Retina (tissue), 1 donor: ENCODE measurements at regions not wholly inside any gene's neighbourhood (a gene's known extent, or its start where the extent isn't known, plus 50 kb on each side); places are given as distances from the start of the nearest gene placed in this dataset.

Experiments used
- DNase-seq: peaks from one replicate; pipeline ENCODE4 v3.0.0-alpha.2; 2016

- no peak for DNase-seq
Measured at GRCh38 chr7:32170838-32171237, 100.6 kb upstream of the PDE1C start.

- DNase-seq: no peak
Measured at GRCh38 chr7:32169228-32169627, 99.0 kb upstream of the PDE1C start.

DNA sequence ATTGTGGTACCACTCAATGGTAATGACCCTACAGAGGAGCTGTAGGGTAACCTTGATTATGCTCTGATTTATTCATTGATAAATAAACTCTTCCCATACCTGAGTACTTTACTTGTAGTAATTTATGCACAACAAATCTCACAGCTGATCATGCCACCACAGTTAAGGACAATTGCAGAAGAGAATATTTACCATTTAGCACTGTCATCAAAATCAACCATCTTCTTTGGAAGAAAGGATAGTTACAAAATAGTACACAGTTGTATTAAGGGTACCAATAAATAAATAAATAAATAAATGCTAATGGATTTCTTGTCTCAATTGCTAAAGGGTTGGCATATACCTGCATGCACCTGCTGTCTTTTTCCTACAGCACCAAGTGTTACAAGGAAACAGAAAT, 97.6 kb upstream of the PDE1C start:
- no peak for DNase-seq

- no peak for DNase-seq
Measured at GRCh38 chr7:32167256-32167655, 97.0 kb upstream of the PDE1C start.

DNA sequence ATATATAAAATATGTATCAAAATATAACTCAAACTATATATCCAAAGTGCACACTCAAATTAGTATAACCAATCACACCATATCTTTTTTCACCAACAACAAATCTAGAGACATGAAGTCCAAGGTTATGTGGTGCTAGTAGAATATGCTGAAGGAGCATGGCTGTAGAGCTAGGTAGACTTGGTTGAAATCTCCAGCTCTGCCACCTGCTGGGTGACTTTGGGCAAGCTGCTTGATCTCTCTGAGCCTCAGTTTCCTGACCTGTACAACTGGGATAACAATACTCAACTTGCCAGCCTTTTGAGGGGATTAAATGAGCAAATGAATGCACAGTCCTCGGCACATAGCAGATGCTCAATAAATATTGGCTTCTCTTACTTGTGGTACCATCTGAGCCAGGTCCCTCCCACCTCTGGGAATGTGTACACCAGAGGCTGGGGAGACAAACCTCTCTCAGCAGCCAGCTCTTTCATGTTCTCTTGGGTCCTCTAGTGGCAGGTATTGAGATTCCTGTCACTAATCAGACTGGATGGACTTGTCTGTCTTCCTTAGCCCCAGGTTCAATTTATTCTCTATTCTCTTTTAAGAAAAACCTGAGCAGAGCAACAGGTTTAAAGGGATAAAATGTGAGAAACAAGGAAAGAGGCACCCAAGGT, 94.3 kb upstream of the PDE1C start:
- DNase-seq: no peak

DNA sequence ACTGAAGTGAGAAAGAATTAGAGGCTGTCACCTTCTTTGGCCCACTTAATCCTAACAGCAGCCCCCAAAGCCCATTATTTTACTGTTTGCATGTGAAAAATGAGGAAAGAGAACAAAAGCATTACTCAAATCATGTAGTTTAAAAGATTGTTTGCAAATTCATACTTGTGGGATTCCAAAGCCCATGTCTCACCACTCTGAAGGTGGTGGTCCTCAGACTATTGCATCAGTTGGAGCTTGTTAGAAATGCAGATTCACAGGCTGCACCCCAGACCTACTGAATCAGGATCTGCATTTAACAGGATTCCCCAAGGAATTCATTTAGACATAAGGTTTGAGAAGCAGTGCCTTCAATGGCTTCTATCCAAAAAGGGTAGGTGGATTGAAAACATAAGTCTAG, 93.7 kb upstream of the PDE1C start:
- no peak for DNase-seq

DNA sequence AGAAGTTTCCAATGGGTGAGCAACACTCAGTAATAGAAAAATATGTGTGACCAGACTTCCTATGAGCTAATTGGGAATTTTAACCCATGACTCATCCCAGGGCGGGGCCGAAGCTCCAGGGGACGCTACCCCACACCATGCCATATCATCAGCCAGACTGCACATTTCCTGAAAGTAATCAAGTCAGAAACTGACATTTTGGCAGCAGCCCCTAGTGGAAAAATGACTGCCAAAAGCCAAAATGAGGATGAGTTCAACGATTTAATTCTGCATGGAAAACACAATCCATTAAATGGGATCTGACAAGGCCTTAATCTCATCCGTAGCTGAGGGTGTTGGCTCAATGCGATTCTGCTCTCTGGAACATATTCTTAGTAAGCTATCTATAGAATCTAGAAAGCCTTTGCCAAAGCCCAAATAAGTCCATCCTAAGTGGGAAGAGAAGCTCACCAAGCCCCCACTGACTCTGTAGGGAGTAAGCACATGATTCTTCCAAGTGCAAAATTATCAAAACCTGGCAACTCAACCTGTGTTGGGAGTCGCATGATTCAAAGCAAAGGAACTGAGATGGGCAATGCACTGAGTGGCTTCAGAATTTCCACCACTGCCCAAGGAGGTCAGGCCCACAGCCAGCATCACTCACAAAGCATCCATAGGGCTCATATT, 93.1 kb upstream of the PDE1C start:
- no peak for DNase-seq

DNA sequence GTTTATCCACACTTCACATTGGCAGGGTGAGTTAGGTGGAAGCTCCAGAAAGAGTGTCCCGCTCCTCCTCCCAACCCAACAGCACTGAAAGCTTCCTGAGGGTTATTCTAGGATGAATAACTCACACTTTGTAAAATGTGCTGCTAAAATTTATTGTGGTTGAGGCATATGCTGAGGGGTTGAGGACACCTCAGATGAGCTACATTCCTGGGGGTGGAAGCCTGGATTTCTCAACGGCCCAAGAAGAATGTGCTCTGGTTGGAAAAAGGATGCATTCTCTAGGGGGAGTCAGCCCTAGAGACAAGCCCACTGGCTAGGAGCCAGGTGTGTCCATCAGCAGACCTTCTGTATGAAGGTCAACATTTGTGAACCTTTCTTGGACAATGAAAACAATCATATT, 91.5 kb upstream of the PDE1C start:
- DNase-seq: no peak

DNA sequence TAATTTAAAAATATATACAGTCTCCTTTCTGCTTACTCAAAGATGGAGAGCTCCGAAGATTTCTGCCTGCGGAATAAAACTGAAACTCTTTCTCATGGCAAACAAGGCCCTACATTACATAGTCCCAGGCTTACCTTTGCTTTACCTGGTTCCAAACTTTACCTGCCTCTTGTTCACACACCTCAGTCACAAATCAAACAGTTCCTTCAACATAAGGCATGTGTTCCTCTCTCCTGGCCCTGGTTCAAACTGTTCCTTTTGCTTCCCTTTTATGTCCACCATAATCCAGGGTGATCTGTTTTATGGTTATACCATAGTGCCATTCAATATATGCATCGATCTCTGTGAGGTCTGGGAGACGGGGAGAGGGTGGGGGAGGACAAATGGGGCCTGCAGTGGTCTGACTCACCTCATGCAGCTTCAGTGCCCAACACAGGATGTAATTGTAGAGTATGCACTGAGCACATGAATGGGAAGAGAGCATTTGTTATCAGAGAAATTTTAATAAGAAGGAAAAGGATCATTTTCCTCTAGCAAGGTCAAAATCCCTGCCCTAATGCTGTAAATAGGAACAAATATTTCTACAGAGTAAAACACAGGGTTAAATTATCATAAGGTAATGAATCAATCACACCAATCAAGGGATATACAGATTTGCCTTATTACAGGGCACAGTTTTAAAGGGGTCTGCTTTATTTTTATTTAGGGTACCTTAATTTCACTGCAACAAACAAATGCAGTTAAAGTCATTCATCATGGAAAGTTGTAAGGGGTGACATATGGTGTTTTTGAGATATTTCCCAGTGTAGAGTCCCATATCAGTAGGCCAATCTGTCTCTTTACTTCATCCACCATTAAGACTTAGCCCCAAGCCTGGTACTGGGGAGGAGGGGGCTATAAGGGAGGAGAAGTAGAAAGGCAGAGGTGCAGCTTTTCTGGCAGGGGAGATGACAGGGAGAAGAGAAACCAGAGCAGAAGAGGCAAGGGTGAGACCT, 88.8 kb upstream of the PDE1C start:
- no peak for DNase-seq

DNA sequence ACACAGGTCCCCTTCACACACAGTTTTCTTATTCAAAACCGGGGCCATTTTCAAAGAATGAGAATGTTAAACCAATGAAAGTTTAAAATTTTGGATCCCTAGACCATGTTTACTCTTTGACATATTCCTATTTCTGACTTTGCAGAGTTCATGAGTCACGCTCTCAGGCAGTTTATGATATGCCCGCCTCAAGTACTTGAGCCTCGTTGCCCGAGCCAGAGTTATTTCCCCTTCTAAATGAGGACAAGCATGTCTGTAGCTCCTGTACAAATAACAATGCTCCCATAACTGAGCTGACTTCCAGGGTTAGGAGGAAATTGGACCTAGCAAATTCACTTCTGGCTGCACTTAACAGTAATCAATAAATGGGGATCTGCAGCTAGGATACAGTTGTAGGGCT, 87.9 kb upstream of the PDE1C start:
- DNase-seq: no peak

- DNase-seq: no peak
Measured at GRCh38 chr7:32155712-32156111, 85.5 kb upstream of the PDE1C start.

DNA sequence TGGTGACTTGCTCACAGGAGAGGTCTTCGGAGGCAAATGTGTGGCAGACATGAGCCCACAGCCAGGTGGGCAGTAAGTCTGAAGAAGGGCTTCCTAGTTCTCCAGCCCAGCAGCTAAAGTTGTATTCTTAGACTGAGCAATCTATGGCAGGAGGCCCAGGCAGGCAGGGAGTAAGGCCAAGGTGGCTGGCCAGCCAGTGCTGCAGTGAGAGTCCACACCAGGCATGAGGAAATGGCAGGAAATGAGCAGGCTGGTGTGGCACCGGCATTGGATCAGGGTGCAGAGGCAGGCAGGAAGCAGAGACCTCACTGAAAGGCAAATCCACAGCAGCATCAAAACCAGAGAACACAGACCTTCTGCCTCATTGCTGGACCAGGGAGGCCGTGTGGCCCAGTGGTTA, 84.6 kb upstream of the PDE1C start:
- DNase-seq: no peak

GRCh38 chr7:32153006-32153405, 82.8 kb upstream of the PDE1C start:
- no peak for DNase-seq

DNA sequence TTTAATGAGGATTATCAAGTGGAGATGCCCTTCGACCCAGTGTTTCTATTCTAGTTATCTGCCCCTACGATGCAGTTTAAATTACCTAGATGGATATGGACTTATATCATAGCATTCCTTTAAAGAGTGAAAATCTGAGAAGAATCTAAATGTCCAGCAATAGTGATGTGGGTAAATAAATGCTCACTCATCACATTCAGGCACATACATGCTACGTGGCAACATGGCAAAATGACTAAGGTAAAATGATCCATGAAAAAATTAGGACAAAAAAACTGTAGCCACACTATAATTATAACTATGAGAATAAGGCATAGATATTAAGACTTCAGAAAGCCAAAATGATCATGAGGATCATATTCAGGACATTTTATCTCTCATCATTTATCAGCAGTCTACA, 82.4 kb upstream of the PDE1C start:
- no peak for DNase-seq

- DNase-seq: no peak
Measured at GRCh38 chr7:32150589-32150988, 80.4 kb upstream of the PDE1C start.

DNA sequence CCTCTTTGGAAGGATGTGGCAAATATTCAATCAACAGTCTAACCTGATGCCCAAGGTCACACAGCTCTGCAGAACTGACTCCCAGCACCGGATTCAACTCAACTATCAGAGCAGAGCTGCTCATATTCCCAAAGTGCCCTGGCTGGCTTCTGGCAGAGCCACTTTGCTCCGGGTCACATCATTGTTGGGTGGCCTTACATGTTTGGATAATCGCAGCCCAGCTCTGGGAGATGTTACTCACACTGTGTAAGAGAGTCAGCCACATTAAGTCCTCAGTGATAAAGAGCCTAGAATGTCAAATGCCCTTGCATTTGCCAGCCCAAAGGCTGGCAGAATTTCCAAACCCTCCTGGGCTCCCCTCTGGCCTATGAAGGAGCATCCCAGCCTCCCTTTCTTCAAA, 79.8 kb upstream of the PDE1C start:
- no peak for DNase-seq

DNA sequence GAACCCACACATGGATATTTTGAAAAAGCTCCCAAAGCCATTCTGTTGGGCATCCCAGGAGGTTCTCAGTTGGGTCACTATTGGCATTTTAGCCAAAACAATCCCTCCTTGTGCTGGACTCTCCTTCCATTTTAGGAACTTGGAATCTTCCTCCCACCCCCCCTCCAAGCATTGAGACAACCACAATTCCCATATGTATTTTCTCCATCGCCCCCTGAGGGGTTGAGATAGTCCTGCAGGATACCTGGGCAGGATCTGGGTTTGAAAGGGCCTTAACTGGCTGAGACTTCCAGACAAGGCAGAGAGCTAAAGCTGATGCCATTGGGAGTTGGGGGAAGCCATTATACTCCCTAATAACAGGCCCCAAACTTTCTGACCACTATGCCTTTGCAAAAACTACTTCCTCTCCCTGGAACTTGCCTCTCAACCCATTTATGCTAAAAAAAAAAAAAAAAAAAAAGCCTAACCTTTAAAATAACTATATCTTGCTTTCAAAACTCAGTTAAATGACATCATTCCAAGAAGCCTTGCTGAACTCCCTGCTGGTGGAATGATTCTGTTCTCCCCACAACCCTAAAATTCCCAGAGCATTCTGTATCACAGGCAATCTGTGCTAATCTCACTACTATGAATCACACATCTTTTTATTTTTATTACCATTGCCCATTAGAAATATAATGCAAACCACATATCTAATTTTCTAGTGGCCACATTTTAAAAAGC, 77.5 kb upstream of the PDE1C start:
- no peak for DNase-seq

GRCh38 chr7:32145911-32146310, 75.7 kb upstream of the PDE1C start:
- DNase-seq: no peak

GRCh38 chr7:32144676-32145075, 74.5 kb upstream of the PDE1C start:
- DNase-seq: no peak

GRCh38 chr7:32143301-32143700, 73.1 kb upstream of the PDE1C start:
- no peak for DNase-seq

- no peak for DNase-seq
Measured at GRCh38 chr7:32142649-32143048, 72.4 kb upstream of the PDE1C start.

GRCh38 chr7:32140210-32140939, 70.2 kb upstream of the PDE1C start:
- no peak for DNase-seq
